ENCODE measurements at regions not wholly inside any gene's neighbourhood (a gene's known extent, or its start where the extent isn't known, plus 50 kb on each side); places are given as distances from the start of the nearest gene placed in this dataset.
"Not testable (repeated sequence)": the region's sequence is repeated elsewhere in the genome, so short reads cannot be mapped to it uniquely, and the experiment has no call there.

GRCh38 chr12:61188801-61189595 lies 1071.2 kb upstream of the USP15 start:
- Histone ChIP-seq H3K4me3 (ENCODE audit: extremely low read depth, insufficient read depth, low read length, poor library complexity, severe bottlenecking) (no peak overlapping the region), H3K36me3 (ENCODE audit: control insufficient read depth, insufficient read depth, low read length) (no peaks in the 10 kb centered on the region), H3K9me3 (ENCODE audit: control insufficient read depth, low read length) (no peaks in the 10 kb centered on the region), H3K4me1 (ENCODE audit: control insufficient read depth, insufficient read depth, low read length, poor library complexity, severe bottlenecking) (no peaks in the 10 kb centered on the region), H3K27ac (ENCODE audit: low read depth, low read length, severe bottlenecking) (no peak overlapping the region)
- 82 to 83% methylated on average over 13 to 16 of the region's 18 CpGs for WGBS, 2 experiments (ENCODE audit: insufficient coverage in 2 of 2)

- Histone ChIP-seq H3K27ac (ENCODE audit: low read depth, low read length, severe bottlenecking) (no peak overlapping the region), H3K9me3 (ENCODE audit: control insufficient read depth, low read length) (no peaks in the 10 kb centered on the region), H3K4me3 (ENCODE audit: extremely low read depth, insufficient read depth, low read length, poor library complexity, severe bottlenecking) (no peak overlapping the region), H3K4me1 (ENCODE audit: control insufficient read depth, insufficient read depth, low read length, poor library complexity, severe bottlenecking) (no peaks in the 10 kb centered on the region), H3K36me3 (ENCODE audit: control insufficient read depth, insufficient read depth, low read length) (no peaks in the 10 kb centered on the region)
- 94 to 100% methylated on average over 3 of the region's 3 CpGs for WGBS, 2 experiments (ENCODE audit: insufficient coverage in 2 of 2)
Measured at GRCh38 chr12:61213646-61214045, 1046.6 kb upstream of the USP15 start.

- 65 to 78% methylated on average over 2 of the region's 4 CpGs for WGBS, 2 experiments (ENCODE audit: insufficient coverage in 2 of 2)
- H3K36me3 ChIP-seq (ENCODE audit: control insufficient read depth, insufficient read depth, low read length), result no peaks in the 10 kb centered on the region
- no peaks in the 10 kb centered on the region for H3K4me1 ChIP-seq (ENCODE audit: control insufficient read depth, insufficient read depth, low read length, poor library complexity, severe bottlenecking)
- no peak overlapping the region for H3K27ac ChIP-seq (ENCODE audit: low read depth, low read length, severe bottlenecking)
- no peak overlapping the region for H3K4me3 ChIP-seq (ENCODE audit: extremely low read depth, insufficient read depth, low read length, poor library complexity, severe bottlenecking)
- no peaks in the 10 kb centered on the region for H3K9me3 ChIP-seq (ENCODE audit: control insufficient read depth, low read length)
Measured at GRCh38 chr12:61220337-61220736, 1039.9 kb upstream of the USP15 start.

DNA sequence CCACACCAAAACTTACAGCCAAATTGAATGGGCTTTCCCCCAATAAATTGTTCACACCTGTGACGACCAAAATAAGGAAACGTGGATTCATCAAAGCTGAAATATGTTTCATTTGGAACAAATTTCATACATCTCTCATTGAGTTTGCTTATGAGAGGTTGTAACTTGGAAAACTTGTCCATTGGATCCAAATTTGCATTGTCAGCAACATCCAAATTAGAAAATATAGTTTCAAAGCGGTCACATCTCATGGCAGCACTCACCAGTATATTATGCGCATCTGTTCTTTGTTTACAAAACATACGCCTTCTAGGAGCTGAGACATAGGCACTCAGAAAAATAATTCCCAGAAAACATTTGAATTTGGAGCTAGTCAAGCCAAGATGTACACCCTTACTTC lies 1028.2 kb upstream of the USP15 start:
- Histone ChIP-seq H3K9me3 (ENCODE audit: control insufficient read depth, low read length) (no peaks in the 10 kb centered on the region), H3K36me3 (ENCODE audit: control insufficient read depth, insufficient read depth, low read length) (no peaks in the 10 kb centered on the region), H3K4me3 (ENCODE audit: extremely low read depth, insufficient read depth, low read length, poor library complexity, severe bottlenecking) (no peak overlapping the region), H3K4me1 (ENCODE audit: control insufficient read depth, insufficient read depth, low read length, poor library complexity, severe bottlenecking) (no peaks in the 10 kb centered on the region), H3K27ac (ENCODE audit: low read depth, low read length, severe bottlenecking) (no peak overlapping the region)
- whole genome bisulfite sequencing, 2 experiments (ENCODE audit: insufficient coverage in 2 of 2), result 89 to 100% methylated on average over 1 to 3 of the region's 5 CpGs

DNA sequence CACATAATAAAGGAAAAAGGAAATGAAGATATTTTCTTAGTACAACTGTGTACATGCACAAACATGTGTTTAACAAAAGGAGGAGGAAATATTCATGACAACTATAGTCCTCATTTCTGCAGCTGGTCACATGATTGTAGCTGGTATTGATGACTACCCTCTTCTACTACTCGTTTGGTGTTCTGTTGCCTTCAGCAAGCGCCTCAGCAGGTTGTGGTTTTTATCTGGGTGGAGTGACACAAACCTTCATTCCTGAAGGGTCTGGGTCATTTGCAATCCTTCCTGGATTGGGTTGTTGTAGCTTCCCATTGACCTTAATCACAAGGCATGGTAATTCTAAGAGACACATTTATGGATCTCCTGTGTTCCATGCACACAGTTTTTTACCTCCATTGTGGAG lies 1009.9 kb upstream of the USP15 start:
- Histone ChIP-seq H3K4me3 (ENCODE audit: extremely low read depth, insufficient read depth, low read length, poor library complexity, severe bottlenecking) (no peak overlapping the region), H3K4me1 (ENCODE audit: control insufficient read depth, insufficient read depth, low read length, poor library complexity, severe bottlenecking) (no peaks in the 10 kb centered on the region), H3K9me3 (ENCODE audit: control insufficient read depth, low read length) (peaks cover 9% of the 10 kb centered on the region), H3K27ac (ENCODE audit: low read depth, low read length, severe bottlenecking) (no peak overlapping the region), H3K36me3 (ENCODE audit: control insufficient read depth, insufficient read depth, low read length) (no peaks in the 10 kb centered on the region)
- 60% methylated on average over 2 of the region's 2 CpGs; no CpG with 5 or more reads in 1 of the 2 experiments for WGBS, 2 experiments (ENCODE audit: insufficient coverage in 2 of 2)

GRCh38 chr12:61251076-61251475 lies 1009.1 kb upstream of the USP15 start:
- Histone ChIP-seq H3K9me3 (ENCODE audit: control insufficient read depth, low read length) (peaks cover 9% of the 10 kb centered on the region), H3K4me3 (ENCODE audit: extremely low read depth, insufficient read depth, low read length, poor library complexity, severe bottlenecking) (no peak overlapping the region), H3K4me1 (ENCODE audit: control insufficient read depth, insufficient read depth, low read length, poor library complexity, severe bottlenecking) (no peaks in the 10 kb centered on the region), H3K36me3 (ENCODE audit: control insufficient read depth, insufficient read depth, low read length) (no peaks in the 10 kb centered on the region), H3K27ac (ENCODE audit: low read depth, low read length, severe bottlenecking) (no peak overlapping the region)
- WGBS, 2 experiments (ENCODE audit: insufficient coverage in 2 of 2), result 56 to 90% methylated on average over 2 to 3 of the region's 3 CpGs

DNA sequence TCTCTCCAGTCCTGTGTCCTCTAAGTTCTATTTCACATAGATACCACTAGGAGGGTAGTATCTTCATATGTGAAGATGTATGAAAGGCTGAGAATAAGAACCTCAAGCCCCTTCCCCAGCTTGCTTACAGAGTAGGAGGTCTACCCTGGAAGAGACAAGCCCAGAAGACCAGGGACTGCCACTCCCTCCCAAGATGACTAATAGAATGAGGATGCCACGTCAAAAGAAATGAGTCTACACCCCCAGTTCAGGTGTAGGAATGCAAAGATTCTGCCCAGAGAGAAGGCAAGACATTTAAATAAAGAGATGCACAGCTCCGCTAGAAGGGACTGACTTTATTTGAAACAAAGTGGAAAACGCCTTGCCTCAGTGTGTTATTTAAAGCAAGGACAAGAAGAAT lies 1006.0 kb upstream of the USP15 start:
- 60 to 100% methylated on average over 1 to 2 of the region's 3 CpGs for WGBS, 2 experiments (ENCODE audit: insufficient coverage in 2 of 2)
- no peaks in the 10 kb centered on the region for H3K4me1 ChIP-seq (ENCODE audit: control insufficient read depth, insufficient read depth, low read length, poor library complexity, severe bottlenecking)
- H3K27ac ChIP-seq (ENCODE audit: low read depth, low read length, severe bottlenecking), result no peak overlapping the region
- no peaks in the 10 kb centered on the region for H3K36me3 ChIP-seq (ENCODE audit: control insufficient read depth, insufficient read depth, low read length)
- peaks cover 9% of the 10 kb centered on the region for H3K9me3 ChIP-seq (ENCODE audit: control insufficient read depth, low read length)
- no peak overlapping the region for H3K4me3 ChIP-seq (ENCODE audit: extremely low read depth, insufficient read depth, low read length, poor library complexity, severe bottlenecking)

- H3K36me3 ChIP-seq (ENCODE audit: control insufficient read depth, insufficient read depth, low read length); H3K4me3 ChIP-seq (ENCODE audit: extremely low read depth, insufficient read depth, low read length, poor library complexity, severe bottlenecking); H3K4me1 ChIP-seq (ENCODE audit: control insufficient read depth, insufficient read depth, low read length, poor library complexity, severe bottlenecking); H3K27ac ChIP-seq (ENCODE audit: low read depth, low read length, severe bottlenecking): not testable (repeated sequence)
- peaks cover 11% of the 10 kb centered on the region for H3K9me3 ChIP-seq (ENCODE audit: control insufficient read depth, low read length)
Measured at GRCh38 chr12:61264294-61264693, 995.9 kb upstream of the USP15 start.

DNA sequence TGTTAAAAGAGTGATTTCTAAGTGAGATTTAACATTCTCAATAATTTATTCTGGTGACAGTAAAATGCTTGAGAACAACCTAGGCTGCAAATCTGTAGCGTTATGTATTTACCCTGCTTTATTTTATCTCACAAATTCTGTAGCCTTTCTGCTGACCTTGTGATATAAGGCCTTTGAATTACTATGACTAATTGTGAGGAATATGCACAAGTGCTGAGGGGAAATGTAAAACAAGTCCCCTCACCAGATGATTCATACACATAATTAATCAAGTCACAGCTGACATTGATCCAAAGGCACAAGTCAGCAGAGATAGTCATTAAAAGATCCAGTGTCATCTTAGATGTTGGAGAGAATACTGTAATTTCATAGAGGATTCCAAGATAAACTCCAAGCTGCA lies 992.7 kb upstream of the USP15 start:
- WGBS, 2 experiments (ENCODE audit: insufficient coverage in 2 of 2), result no CpG with 5 or more reads among the region's 1 CpG
- H3K27ac ChIP-seq (ENCODE audit: low read depth, low read length, severe bottlenecking), result no peak overlapping the region
- no peak overlapping the region for H3K4me3 ChIP-seq (ENCODE audit: extremely low read depth, insufficient read depth, low read length, poor library complexity, severe bottlenecking)
- H3K4me1 ChIP-seq (ENCODE audit: control insufficient read depth, insufficient read depth, low read length, poor library complexity, severe bottlenecking), result no peaks in the 10 kb centered on the region
- no peaks in the 10 kb centered on the region for H3K36me3 ChIP-seq (ENCODE audit: control insufficient read depth, insufficient read depth, low read length)
- peaks cover 16% of the 10 kb centered on the region for H3K9me3 ChIP-seq (ENCODE audit: control insufficient read depth, low read length)

GRCh38 chr12:61272441-61272840 lies 987.8 kb upstream of the USP15 start:
- no peaks in the 10 kb centered on the region for H3K4me1 ChIP-seq (ENCODE audit: control insufficient read depth, insufficient read depth, low read length, poor library complexity, severe bottlenecking)
- H3K9me3 ChIP-seq (ENCODE audit: control insufficient read depth, low read length), result peaks cover 5% of the 10 kb centered on the region
- H3K4me3 ChIP-seq (ENCODE audit: extremely low read depth, insufficient read depth, low read length, poor library complexity, severe bottlenecking), result no peak overlapping the region
- no peak overlapping the region for H3K27ac ChIP-seq (ENCODE audit: low read depth, low read length, severe bottlenecking)
- H3K36me3 ChIP-seq (ENCODE audit: control insufficient read depth, insufficient read depth, low read length), result no peaks in the 10 kb centered on the region

GRCh38 chr12:61282790-61283575 lies 977.2 kb upstream of the USP15 start:
- Histone ChIP-seq H3K9me3 (ENCODE audit: control insufficient read depth, low read length) (no peaks in the 10 kb centered on the region), H3K4me1 (ENCODE audit: control insufficient read depth, insufficient read depth, low read length, poor library complexity, severe bottlenecking) (no peaks in the 10 kb centered on the region), H3K4me3 (ENCODE audit: extremely low read depth, insufficient read depth, low read length, poor library complexity, severe bottlenecking) (no peak overlapping the region), H3K27ac (ENCODE audit: low read depth, low read length, severe bottlenecking) (no peak overlapping the region), H3K36me3 (ENCODE audit: control insufficient read depth, insufficient read depth, low read length) (no peaks in the 10 kb centered on the region)
- WGBS, 2 experiments (ENCODE audit: insufficient coverage in 2 of 2), result 80 to 100% methylated on average over 1 to 2 of the region's 3 CpGs
